Heart right ventricle (tissue), 16 donors: ENCODE measurements at regions not wholly inside any gene's neighbourhood (a gene's known extent, or its start where the extent isn't known, plus 50 kb on each side); places are given as distances from the start of the nearest gene placed in this dataset.

ENCODE experiments used
- ATAC-seq, 8 donors: fragments of 200-7000 bp; cut with Tn5 transposase; one replicate each; pipeline ENCODE4 v1.9.1; 2020; ENCODE audit warnings: mild to moderate bottlenecking in 8 of 8, moderate library complexity in 8 of 8, moderate number of reproducible peaks in 1 of 8
- DNase-seq, 2 donors: peaks; one replicate each; pipeline ENCODE4 v3.0.0-alpha.2; 2020
- H3K27ac ChIP-seq, 10 donors: fragments of 200-600 bp; sonication (generic) in 2 of 10; one replicate each; pipeline versions ENCODE4 v1.5.0 to v1.8.0; 2020 to 2022; ENCODE audit warnings: mild to moderate bottlenecking in 3 of 10
- H3K27me3 ChIP-seq, 7 donors: fragments of 200-600 bp; one replicate each; pipeline ENCODE4 v1.8.0; 2021 to 2022; ENCODE audit warnings: mild to moderate bottlenecking in 2 of 7
- H3K36me3 ChIP-seq, 9 donors: fragments of 200-600 bp; sonication (generic) in 1 of 9; one replicate each; pipeline versions ENCODE4 v1.5.0 to v1.8.0; 2020 to 2022; ENCODE audit warnings: mild to moderate bottlenecking in 2 of 9
- H3K4me1 ChIP-seq, 9 donors: fragments of 200-600 bp; sonication (generic) in 1 of 9; one replicate each; pipeline versions ENCODE4 v1.5.0 to v1.8.0; 2020 to 2022; ENCODE audit warnings: mild to moderate bottlenecking in 4 of 9
- H3K4me3 ChIP-seq, 10 donors: fragments of 200-600 bp; sonication (generic) in 2 of 10; one replicate each; pipeline versions ENCODE4 v1.5.0 to v1.8.0; 2020 to 2022; ENCODE audit warnings: mild to moderate bottlenecking in 7 of 10, moderate library complexity in 2 of 10
- H3K9me3 ChIP-seq, 11 donors: fragments of 200-600 bp in 10 of 11; sonication (generic) in 2 of 11; one replicate each; pipeline versions ENCODE4 v1.5.0 to v1.8.0; 2013 to 2022; ENCODE audit warnings: mild to moderate bottlenecking in 2 of 11, control low read depth in 1 of 11, moderate library complexity in 1 of 11
- CTCF ChIP-seq, 9 donors: fragments of 200-600 bp; sonication (generic) in 2 of 9; IDR thresholded peaks; one replicate each; pipeline versions ENCODE4 v1.5.0 to v1.8.0; 2021 to 2022; ENCODE audit warnings: antibody characterized with exemption in 9 of 9, mild to moderate bottlenecking in 5 of 9, moderate library complexity in 1 of 9
- WGBS, 2 donors: extraction: QIAGEN DNeasy Blood & Tissue Kit; methylation state at CpG; one replicate each; pipeline ENCODE4 v1.1.7; 2013; ENCODE audit warnings: inconsistent platforms in 1 of 2; 5-methylcytosine and 5-hydroxymethylcytosine counted together
- intact Hi-C, 10 donors: fragments of 100-400 bp; cut with DNase I; formaldehyde crosslinking; loops; one replicate each; pipeline versions ENCODE4 v1.11.1 to v1.14.2; 2022
- donor health status: Arrhythmogenic right ventricular cardiomyopathy.
- donor health status: ischemic (EF 13 %, LVEDD 7.1; RV severe dilation, severe dysfunction).
- donor health status: healthy with polysubstance abuse.
- donor health status: DM: no; HTN: yes; CAD: no.
- donor health status: DM: no; HTN: no; CAD: no.
- donor health status: ischemic (EF 25% LVEDD 6.9; RV normal size, moderate dysfunction).
- donor health status: ischemic (EF 25% LVEDD 5.7; RV mildly dilated, moderate dysfunction).
- donor health status: healthy.
- donor health status: DM: yes; HTN: yes; CAD: no.
- donor health status: Ischemic cardiomyopathy.
- donor health status: ischemic (EF 35%, LVEDD 5.7; RV mildly dilated, moderate dysfunction).
- donor health status: nonischemic (EF 11% LVEDD 7.7; RV severe dilation, severe dysfunction).
- donor health status: DM: yes; HTN: yes; CAD: no.
- donor health status: PGD.
- donor health status: ischemic (EF 29% LVEDD 5.4; RV normal size, mild dysfunction).
- donor health status: nonischemic (EF 23%, LVEDD 6.1; RV moderate dilation, normal function).

GRCh38 chr14:66389481-66389880, 96.7 kb upstream of the CCDC196 start:
- intact Hi-C loops: no loop called here
- no peak overlapping the region for H3K27ac ChIP-seq
- DNase-seq (no peak), ATAC-seq (no peak)
- H3K27me3 ChIP-seq: no peaks in the 10 kb centered on the region
- H3K4me1 ChIP-seq: no peaks in the 10 kb centered on the region
- H3K9me3 ChIP-seq: no peaks in the 10 kb centered on the region
- no peaks in the 10 kb centered on the region for H3K36me3 ChIP-seq
- no peak for TF ChIP-seq CTCF (IDR thresholded peaks at IDR 0.05)
- H3K4me3 ChIP-seq: no peak overlapping the region
- 89 to 93% methylated on average over 1 of the region's 1 CpG for WGBS, 2 donors

- DNase-seq (no peak), ATAC-seq (no peak)
- no peak for TF ChIP-seq CTCF (IDR thresholded peaks at IDR 0.05)
- peaks cover 0 to 10% (median 0%) of the 10 kb centered on the region in 9 donors for H3K4me1 ChIP-seq
- H3K27ac ChIP-seq: no peak overlapping the region
- no peaks in the 10 kb centered on the region for H3K9me3 ChIP-seq
- no peaks in the 10 kb centered on the region for H3K27me3 ChIP-seq
- WGBS, 2 donors: 38 to 39% methylated on average over 1 of the region's 1 CpG
- intact Hi-C loops: no loop called here
- H3K36me3 ChIP-seq: no peaks in the 10 kb centered on the region
- no peak overlapping the region for H3K4me3 ChIP-seq
Measured at GRCh38 chr14:66395300-66395699, 90.9 kb upstream of the CCDC196 start.

DNA sequence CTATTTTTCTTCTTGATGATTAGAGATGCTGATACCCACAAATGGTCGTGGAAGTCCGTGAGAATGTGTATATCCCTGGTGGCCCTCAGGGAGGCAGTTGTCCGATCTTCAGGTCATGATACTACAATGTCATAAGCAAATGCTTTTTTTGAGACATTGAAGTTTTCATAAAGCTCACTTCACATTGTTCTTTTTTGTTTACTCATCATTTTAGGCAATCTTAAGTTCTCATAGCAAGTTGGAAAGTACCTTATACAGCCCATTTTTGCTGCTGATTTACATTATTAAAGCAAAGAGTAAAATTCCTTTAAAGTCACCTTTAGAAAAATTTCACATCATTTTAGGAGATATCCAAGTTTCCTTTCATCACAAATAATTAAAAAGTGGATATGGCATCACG, 90.0 kb upstream of the CCDC196 start:
- no peak overlapping the region for H3K4me3 ChIP-seq
- intact Hi-C loops: no loop called here
- 83 to 85% methylated on average over 4 of the region's 4 CpGs for WGBS, 2 donors
- no peak overlapping the region for H3K27ac ChIP-seq
- TF ChIP-seq CTCF (IDR thresholded peaks at IDR 0.05): no peak
- ATAC-seq (no peak), DNase-seq (no peak)
- no peaks in the 10 kb centered on the region for H3K27me3 ChIP-seq
- H3K9me3 ChIP-seq: no peaks in the 10 kb centered on the region
- H3K36me3 ChIP-seq: no peaks in the 10 kb centered on the region
- H3K4me1 ChIP-seq: peaks cover 0 to 10% (median 0%) of the 10 kb centered on the region in 9 donors

GRCh38 chr14:66398437-66398836, 87.7 kb upstream of the CCDC196 start:
- WGBS, 2 donors: 20 to 39% methylated on average over 1 of the region's 1 CpG
- TF ChIP-seq CTCF (IDR thresholded peaks at IDR 0.05): peak in 2 of 9 donors; percentile 6 to 14
- H3K4me1 ChIP-seq: peaks cover 0 to 16% (median 5%) of the 10 kb centered on the region in 9 donors
- DNase-seq (no peak), ATAC-seq (peak in 2 of 8 donors; percentile 34 to 56)
- H3K27me3 ChIP-seq: no peaks in the 10 kb centered on the region
- H3K36me3 ChIP-seq: no peaks in the 10 kb centered on the region
- no peak overlapping the region for H3K4me3 ChIP-seq
- H3K27ac ChIP-seq: no peak overlapping the region
- intact Hi-C loops: no loop called here
- no peaks in the 10 kb centered on the region for H3K9me3 ChIP-seq
